ENCODE measurements at regions not wholly inside any gene's neighbourhood (a gene's known extent, or its start where the extent isn't known, plus 50 kb on each side); places are given as distances from the start of the nearest gene placed in this dataset.

DNA sequence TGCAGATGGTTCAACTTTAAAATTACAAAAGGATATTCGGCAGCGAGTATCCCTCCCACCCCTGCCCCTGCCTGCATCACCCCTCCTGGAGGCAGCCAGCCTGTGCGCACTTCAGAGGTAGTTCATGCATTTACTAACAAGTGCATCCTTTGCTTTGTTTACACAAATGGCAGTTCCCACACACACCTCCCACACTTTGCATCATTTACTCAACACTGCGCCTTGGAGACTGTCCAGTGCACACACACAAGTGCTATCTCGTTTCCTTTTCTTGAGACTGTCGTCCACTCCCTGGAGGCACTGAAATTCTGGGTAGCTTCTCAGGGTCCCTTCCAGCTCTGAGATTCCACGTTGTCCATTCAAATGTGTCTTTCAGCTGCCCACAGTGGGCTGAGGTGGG is 53.1 kb upstream of the VSX1 start:
- no peak for DNase-seq (ENCODE audit: low read depth)

DNA sequence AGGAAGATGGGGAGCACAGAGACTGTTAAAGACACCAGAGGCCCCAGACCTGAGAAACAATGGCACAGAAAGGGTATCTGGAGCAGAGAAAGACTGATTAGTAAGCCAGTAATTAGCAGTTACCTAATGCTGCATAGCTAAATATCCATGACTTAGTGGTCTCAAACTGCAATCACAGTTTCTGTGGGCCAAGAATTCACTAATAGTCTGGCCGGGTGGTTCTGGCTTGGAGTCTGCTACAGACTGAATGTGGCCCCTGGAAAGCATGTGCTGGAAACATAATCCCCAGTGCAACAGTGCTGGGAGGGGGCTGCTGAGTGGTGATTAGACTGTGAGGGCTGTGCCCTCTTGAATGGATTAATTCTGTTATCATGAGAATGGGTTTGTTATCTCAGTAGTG is 54.1 kb upstream of the VSX1 start:
- DNase-seq (ENCODE audit: low read depth), result no peak

- DNase-seq (ENCODE audit: low read depth), result no peak
Observed at GRCh38 chr20:25136643-25137559, 55.0 kb upstream of the VSX1 start.

DNA sequence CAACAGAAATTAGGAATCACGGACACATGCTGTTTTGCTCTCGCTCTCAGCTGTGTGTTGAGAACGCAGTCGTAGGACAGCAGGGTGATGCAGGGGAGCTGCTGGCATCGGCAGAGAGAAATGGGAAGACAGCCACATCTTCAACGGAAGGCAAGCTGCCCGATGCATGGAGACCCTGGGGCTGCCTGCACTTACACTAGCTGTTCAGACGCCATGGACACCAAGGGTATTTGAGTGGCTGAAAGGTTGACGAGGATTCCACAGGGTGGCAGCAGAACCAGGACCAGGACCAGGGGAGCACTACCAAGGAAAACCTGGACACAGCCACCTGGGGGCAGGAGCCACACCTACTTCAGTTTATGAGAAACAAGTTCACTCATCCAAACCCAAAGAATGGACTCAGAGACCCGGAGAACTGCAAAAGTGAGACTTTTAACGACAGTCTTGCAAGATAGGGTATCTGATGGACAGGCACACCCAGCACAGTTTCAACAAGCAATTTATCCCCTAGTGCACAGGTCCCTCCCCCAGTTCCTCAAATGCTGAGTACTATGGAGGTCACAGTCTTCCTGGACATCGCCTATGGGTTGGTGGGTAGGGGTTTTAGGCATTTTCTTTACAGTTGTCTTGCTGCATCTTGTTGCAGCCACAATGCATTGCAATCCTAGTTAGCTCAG is 56.3 kb upstream of the ENTPD6 start:
- no peak for DNase-seq (ENCODE audit: low read depth)

GRCh38 chr20:25140968-25141367 is 54.5 kb upstream of the ENTPD6 start:
- no peak for DNase-seq (ENCODE audit: low read depth)

- DNase-seq (ENCODE audit: low read depth), result no peak
Observed at GRCh38 chr20:25142435-25142834, 53.1 kb upstream of the ENTPD6 start.

GRCh38 chr20:25145131-25145530 is 50.4 kb upstream of the ENTPD6 start:
- peak; percentile 4 for DNase-seq (ENCODE audit: low read depth)

Data from forelimb muscle (tissue), 1 donor.